ENCODE measurements at regions not wholly inside any gene's neighbourhood (a gene's known extent, or its start where the extent isn't known, plus 50 kb on each side); places are given as distances from the start of the nearest gene placed in this dataset.

DNA sequence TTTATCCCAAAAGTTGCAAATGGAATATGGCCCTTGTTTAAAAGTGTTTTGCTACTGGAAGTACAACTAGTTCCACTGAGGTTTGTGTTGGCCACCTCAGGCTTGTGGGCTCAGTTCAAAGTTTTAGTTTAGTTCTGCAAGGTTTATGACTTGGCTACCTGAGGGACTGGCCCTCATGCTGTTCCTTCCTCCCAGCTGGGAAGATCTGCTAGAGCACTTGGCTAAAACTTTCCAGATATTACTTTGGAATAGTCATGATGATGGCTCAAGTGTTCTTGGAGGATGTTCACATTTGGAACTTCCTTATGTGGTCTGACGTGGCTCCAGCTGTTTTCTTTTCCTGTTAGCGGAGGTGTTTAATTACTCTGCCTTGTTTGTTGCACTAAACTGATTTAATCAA is 110.2 kb upstream of the IVNS1ABP start:
- DNase-seq, result no peak

DNA sequence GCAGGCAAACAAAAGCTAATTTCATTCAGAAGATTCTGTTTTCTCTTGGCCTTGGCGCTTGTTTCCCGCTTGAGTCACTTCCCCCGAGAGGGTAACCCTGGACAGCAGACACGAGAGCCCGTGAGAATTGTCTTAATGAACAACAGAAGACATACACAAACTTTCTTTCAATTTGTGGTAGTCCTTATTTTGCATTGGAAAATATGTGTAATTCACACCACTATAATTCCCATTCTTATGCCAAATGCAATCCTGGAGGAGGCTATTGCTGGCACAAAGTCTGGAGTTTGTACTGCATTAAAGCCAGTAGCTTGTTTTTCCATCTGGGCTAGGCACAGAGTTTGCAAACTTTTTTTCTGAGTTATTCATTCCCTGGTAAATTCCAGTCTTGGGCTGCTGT is 109.8 kb upstream of the IVNS1ABP start:
- no peak for DNase-seq

DNA sequence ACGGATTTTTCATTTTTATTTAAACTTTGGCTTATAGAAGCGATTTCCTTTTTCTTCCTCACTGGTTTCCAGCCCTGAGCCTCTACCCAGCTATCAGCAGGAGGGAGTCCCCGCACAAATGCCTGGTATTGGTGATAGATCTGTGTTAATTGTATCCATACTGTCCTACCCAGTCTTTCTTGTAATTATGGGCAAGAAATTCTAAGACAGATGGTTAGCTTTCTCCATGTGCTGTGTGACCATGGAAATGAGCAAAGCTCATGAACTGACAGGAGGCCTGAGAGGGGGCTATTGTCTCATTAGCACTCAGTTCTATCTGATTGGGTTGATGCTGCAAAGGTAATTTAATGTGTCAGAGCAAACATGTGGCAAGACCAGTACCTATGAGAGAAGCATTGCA is 108.1 kb upstream of the IVNS1ABP start:
- DNase-seq, result no peak

DNA sequence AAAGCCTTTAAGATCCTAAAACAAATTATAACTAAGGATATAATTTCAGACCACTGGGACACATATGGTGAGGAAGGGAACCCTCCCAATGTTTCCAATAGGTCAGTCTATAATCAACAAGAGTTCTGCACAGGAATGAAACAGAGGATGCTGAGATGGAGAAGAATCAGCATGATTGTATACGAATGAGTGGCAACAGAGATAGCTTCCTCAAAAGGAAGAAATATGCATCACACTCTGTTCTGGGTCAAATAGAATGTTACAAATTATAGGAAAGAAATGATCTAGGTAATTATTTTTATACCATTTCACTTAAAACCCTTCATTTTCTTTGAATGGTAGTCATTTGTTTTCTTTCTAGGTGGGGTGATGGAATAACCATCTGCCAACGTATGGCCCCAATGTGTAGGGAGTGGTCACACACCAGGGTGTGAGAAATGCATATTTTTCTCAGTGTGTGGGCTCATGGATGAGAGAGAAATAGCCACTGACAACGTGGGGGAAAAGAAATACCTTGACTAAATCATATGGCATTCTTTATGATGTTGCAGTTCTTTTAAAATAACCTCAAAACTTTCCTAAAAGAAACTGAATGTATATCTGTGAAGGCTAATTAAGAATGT is 104.6 kb upstream of the IVNS1ABP start:
- DNase-seq, result no peak

DNA sequence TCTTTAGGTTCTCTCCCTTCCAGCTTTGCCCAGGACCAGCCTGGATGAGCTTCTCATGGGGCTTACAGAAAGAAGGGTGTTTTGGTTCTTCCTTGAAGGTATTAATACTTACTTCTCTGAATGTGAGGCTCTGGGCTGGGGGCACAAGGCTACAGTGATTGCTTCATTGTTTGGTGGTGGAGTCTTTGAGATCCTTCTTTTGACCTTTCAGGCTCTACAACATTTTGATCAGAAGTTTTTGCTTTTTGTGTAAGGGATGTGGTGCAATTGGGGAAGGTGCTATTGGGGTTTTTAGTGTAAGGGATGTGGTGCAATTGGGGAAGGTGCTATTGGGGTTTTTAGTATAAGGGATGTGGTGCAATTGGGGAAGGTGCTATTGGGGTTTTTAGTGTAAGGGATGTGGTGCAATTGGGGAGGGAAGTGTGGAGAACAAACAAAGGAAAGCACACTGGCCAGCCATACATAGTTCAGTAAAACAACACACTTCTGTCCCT is 103.6 kb upstream of the IVNS1ABP start:
- no peak for DNase-seq

DNA sequence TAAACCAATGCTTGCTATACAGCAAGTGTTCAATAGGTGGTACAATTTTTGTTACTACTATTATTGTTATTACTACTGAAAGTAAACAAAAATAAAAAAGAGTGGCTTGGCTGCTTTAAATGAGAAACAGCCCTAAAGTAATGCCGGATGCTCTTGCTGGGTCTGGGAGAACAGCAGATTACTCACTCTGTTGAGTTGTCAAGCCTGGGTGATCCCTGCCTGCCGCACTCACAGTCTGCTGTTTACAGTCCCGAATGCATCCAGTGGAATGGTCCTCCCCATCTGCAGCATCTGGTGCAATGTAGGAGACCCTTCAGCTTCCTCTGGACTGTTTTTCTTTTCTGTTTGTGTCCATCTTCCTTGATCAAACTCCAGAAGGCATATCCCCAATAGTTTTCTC is 102.7 kb upstream of the IVNS1ABP start:
- no peak for DNase-seq

DNA sequence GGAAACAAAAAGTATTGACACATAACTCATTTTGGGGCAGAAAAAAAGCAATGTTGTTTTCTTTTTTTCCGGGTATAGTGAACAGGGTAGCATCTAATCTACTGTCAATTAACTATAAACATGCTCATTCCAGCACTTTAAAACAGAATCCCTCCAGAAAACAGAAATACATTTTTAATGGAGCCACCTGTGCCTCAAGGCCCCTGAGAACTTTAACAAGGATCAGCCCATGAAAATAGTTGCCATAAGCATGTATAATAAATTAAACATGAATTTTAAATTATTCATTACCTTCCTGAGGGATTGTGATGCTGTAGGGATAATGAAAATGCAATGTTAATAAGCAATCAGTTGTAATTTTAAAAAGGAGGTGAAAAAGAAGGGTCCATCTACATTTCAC is 101.4 kb upstream of the IVNS1ABP start:
- no peak for DNase-seq

DNA sequence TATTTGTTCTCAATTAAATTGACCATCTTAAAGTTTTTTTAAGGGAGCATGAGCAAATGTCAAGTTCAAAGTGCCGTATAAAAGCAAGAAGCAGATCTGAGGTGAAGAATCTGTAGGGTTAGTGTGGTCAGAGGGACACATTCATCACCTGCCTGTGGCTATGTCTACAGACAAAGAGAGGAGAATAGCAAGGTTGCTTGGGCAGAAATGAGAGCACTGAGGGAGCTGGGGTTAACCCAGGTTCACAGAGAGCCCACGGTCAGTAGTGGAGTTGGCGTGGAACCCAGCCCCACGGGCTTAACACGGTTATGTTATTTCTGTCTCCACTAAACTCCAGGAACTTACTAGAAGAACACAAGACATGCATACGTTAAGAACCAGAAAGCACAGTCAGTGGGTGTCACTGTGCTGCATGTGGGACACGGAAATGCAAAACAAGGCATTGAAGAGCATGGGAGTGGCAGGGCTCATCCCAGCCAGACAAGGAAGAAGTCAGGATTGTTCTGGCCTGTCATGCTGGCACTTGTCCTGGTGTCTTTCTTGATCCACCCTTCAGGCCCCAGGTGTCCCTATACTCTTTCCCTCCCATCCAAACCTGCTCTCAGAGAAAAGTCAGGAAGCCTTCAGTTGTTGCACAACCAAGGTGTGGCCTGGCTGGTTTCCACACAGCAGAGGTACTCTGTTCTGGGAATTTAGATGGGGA is 95.5 kb upstream of the IVNS1ABP start:
- DNase-seq, result no peak

DNA sequence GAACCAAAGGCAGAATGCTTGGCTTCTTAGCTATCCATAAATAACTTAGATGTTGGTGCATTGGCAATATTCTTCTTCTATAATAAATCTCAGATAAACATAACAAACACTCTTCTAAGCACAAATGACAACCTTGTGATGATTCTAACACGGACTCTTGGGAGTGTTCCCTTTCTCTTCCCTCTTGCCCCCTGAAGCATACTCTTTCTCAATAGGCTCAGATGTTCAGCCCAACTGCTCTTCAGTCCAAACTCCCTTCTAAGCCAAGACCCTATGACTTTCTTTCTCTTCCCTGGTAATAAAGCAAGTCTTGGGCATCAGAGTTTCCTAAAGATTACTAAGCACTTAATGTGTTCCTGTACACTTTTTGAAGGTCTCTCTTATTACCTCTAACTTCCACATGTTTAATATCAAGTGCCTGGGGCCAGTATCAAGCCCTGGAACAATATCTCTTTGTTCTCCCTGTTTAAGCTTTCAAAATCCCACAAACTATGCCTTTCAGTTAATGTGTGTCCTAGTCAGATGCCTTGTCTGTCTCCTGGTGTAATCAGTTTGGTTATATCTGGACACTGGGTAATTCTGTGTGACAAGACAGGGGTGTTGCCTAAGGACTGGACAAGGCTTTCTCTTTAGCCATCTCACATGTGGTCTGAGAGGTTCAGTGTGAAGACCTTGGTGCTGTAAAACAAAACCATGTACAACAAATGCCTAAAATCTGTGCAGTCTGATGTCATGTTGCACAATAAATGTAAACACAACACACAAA is 92.9 kb upstream of the IVNS1ABP start:
- DNase-seq, result no peak

DNA sequence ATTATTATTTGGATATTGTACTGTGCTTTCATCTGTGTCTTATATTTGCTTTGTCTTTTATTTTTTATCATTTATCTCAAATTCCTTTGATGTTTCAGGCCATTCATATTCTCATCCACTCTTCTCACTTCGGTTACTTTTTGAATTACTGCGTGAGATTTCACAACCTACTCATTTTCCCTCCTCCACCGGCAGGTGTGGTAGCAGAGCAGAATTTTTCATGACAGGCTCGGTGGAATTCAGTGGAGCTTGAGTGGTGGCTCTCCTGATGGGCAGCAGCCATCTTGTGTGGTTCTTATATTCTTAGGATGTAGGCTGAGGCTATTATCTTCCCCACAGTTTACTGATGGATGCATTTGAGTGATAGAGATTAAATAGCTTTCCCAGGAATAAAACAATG is 92.3 kb upstream of the IVNS1ABP start:
- DNase-seq, result no peak

DNA sequence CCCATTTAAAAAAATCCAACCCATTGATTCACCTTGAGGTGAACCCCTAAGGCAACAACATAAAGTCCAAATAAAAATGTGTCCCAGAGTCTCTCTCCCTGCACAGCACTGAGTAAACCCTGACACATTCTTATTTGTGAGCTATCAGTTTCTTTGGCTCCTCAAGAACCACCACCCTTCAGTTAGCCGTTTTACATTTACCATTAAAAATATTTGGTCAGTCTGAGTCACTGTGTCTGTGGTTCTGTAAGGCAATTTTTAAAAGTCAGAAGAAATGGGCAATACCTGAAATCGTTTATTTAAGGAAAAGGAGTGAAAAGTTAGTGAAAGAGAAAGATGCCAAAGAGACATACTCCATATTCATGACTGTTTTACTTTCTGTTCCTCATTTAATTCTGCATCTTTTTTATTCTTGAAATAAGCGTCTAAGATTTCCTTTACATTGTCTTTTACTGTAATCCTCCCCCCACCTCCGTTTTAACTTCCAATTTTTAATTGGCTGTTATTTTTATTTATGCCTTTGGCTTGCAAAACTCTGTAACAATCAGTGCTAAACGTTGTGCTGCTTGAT is 91.7 kb upstream of the IVNS1ABP start:
- DNase-seq, result no peak

DNA sequence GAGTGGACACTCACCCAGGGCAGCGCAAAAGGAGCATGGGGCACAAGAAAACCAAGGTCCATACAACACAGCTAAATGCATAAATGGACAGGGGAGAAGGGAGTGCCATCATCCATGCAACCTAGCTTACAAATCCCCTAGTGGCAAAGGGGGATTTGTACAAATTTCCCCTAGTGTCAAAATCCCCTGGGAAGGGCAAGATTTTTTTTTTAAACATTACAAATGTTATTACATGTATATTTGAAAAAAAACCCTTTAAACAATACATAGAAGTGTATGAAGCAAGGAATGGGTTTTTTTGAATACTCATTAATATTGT is 89.6 kb upstream of the IVNS1ABP start:
- no peak for DNase-seq

DNA sequence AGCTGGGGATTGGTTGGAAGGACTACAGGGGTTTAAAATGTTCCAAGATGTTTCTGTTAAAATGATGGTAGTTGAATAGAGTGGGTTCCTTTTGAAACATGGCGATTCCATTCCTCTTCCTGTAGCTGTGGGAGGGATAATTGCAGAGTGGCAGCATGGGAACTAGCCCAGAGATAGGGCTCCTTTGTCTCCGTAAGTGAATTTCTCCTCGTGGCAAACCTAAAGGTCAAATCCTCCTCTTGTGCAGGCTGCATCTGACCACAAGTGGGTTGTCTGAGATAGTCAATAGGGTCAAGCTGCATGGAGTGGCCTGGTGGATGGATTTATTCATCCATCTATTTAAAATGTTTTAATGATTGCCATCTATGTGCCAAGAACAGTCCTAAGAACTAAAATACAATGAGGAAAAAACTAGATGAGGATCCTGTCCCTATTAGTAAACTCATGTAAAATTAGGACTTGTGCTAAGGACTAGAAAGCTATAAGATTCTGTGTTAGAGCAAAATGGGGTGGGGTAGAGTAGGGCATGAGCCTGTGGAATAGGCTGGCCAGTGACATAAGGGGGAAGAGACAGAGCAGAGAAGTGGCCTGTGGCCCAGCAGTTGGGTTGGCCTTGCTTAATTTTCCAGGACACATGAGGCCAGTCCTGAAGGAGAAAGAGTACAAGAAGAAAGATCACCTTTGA is 89.1 kb upstream of the IVNS1ABP start:
- DNase-seq, result no peak

DNA sequence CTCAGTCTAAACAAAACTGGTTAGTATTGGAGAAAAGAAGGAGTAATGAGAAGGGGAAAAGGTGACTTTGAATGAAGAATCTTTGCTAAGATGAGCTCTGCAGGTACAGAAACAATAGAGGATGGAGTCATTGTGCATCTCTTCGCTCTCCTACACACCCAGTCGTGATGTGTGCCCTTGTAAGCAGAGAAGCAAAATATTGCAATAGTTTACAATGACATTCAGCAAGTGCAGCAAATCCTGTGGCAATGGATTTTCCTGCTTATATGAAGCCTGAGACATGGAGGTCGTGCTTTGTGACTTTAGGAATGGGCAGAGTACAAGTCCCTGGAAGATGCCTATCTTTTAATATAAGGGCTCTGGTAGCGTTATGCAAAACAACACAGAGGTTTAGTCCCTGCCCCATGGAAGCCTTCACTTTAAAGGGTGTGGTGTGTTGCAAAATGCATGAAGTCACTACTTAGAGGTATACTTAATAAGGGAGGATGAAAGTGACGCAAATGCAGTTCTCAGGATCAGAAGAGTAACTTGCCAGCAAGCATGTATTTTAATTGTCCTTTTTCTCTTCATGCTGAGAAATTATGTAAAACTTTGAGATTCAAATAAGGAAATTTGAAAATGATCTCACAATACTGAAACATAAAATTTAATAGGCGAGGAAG is 88.0 kb upstream of the IVNS1ABP start:
- DNase-seq, result no peak

DNA sequence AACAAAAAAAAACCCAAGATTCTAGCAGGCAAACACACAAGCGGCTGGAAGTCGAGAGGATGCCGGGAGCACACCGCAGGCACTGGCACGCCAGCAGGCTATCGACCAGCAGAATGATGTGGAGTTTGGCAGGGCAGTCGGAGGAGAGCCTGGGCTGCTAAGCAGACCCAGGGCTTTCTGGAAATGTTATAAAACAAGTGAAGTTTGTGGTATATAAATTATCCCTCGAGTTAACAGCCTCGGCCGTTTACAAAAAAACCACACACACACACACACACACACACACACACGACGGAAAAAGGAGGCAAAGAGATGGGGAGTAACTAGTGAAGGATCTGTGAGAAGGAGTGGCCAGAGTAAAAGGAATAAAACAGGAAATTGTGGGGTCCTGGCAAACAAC is 87.2 kb upstream of the IVNS1ABP start:
- no peak for DNase-seq

DNA sequence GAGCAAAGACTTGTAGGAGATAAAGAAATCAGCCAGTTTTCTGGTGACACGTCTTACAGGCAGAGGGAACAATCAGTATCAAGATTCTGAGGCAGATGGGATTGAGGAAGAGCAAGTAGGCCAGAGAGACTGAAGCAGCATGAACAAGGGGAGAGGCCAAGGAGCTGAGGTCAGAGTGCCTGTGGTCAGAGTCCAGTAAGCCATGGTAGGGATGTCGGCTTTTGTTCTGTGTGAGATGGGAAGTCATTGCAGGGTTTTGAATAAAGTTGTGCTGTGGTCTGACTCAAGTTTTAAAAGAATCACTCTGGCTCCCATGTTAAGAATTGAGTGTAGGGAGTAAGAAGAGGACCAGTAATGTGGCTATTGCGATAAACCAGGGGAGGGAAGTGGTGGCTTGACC is 85.9 kb upstream of the IVNS1ABP start:
- DNase-seq, result no peak

DNA sequence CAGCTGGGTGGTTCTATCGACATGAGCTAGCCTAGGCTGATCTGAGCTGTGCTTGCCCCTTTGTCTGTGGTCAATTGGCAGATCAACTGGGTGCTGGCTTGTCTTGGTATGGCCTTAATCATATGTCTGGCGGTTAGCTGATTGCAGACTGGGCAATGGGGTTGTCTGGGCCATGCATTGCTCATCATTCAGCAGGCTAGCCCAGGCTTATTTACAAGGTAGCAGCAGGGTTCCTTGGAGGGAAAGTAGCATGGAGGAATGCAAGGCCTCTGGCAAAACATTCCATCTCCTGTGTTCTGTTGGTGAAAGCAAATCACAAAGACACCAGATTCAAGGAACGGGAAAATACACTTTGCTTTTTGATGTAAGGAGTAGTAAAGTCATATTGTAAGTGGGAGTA is 84.0 kb upstream of the IVNS1ABP start:
- DNase-seq, result no peak

DNA sequence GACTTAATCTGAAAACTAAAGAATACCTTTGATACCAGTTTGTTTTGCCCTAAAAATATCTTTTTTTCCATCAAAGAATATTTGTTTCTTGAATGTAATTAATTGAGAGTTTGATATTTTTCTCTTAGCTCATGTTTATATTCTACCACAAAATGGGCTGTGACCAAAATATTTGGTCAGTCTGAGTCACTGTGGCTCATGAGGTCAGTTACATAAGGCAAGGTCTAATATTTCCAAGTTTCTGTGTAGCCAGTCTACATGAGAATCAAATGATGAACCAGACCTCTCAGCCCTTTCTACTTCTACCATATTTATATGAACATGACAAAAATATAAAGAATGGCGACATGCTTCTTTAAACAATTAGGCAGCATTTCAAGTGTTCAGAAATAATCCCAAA is 83.0 kb upstream of the IVNS1ABP start:
- DNase-seq, result no peak

DNA sequence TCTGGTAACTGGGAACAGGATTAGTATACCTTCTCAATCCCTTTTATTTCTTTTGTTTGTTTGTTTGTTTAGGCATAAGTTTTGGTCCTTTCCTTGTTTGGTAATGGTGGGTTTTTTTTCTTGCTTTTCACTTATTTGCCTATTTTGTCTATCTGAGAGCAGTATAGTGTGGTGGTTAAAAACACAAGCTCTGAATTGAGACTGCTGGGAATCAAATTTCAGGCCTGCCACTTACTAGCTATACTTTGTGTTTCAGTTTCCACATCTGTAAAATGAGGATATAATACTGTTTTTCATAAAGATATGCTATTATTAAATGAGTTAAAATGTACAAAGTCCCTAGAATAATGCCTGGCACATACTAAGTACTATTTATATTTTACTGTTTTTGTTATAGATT is 81.6 kb upstream of the IVNS1ABP start:
- DNase-seq, result no peak

DNA sequence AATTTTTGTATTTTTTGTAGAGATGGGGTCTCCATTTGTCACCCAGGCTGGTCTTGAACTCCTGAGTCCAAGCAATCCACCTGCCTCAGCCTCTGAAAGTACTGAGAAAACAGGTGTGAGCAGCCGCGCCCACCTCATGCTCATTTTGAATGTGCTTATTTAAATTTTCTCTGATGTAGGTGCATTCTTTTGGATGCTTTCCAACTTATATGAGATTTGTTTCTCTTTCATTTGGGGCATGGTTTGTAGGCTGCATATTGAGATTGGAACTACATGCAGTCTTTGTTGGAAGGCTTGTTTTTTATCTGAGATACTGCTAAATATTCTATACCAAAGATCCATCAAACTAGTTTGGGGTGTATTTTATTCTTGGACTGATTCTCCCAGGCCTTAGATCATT is 81.0 kb upstream of the IVNS1ABP start:
- no peak for DNase-seq

DNA sequence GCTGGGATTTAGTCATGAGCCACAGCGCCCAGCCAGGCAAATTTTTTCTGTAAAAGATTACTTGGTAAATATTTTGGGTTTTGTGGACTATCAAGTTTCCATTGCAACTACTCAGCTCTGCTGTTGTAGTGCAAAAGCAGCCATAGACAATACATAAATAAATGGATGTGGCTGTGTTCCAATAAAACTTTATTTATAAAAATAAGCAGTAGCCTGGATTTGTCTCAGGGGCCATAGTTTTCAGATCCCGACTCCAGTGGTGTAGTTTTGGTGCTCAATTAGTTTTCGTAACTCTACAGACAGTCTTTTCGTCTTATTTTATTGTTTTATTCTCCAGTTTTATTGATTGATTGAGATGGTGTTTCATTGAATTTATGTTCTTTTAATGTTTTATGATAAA is 80.1 kb upstream of the IVNS1ABP start:
- no peak for DNase-seq

DNA sequence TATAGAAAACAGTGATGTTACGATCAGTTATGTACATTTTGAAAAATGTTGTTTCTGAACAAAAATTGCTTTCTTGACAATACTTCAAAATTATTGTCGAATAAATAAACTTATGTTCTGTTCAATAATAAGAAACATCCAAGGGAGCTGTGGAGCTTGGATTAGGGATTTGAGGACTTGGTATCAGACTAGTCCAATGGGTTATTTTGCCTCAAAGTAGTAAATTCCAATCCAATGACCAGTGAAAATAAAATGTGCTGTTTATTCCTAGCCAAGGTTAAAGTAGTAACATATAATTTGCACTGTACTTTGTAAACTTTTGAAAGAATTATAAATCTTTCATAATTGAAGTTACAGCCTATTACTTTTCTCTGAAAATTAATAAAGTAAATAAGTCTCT is 79.1 kb upstream of the IVNS1ABP start:
- no peak for DNase-seq

DNA sequence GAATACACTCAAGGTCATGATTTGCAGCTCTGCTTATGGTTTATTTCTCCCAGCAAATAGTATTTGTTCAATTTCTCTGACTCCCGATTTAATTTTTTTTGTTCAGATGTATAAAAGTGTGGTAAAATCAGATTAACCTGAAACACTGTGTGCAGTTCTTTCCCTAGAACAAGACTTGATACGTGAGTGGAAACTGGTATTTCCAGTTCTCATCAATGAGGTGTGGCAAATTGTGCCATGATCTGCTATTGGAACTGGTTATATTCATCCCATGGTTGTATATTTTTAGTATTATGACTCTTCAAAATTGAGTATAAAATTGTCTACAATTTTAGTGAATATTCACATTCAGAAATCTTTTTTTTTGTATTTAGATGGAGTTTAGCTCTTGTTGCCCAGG is 76.8 kb upstream of the IVNS1ABP start:
- DNase-seq, result no peak

All from activated CD4-positive, alpha-beta T cell treated with anti-CD3 and anti-CD28 coated beads for 48 hours (primary cell).